ENCODE measurements at regions not wholly inside any gene's neighbourhood (a gene's known extent, or its start where the extent isn't known, plus 50 kb on each side); places are given as distances from the start of the nearest gene placed in this dataset.

GRCh38 chr10:128884496-128885072 lies 582.5 kb upstream of the MGMT start:
- DNase-seq = no peak

GRCh38 chr10:128885573-128886555 lies 581.2 kb upstream of the MGMT start:
- DNase-seq = no peak

- DNase-seq = no peak
Observed at GRCh38 chr10:128887856-128888255, 579.2 kb upstream of the MGMT start.

GRCh38 chr10:128892005-128892404 lies 575.0 kb upstream of the MGMT start:
- no peak for DNase-seq

- DNase-seq = no peak
Observed at GRCh38 chr10:128894641-128895040, 572.4 kb upstream of the MGMT start.

- no peak for DNase-seq
Observed at GRCh38 chr10:128895473-128895872, 571.6 kb upstream of the MGMT start.

GRCh38 chr10:128896116-128896795 lies 570.8 kb upstream of the MGMT start:
- DNase-seq = no peak

- DNase-seq = no peak
Observed at GRCh38 chr10:128896963-128897362, 570.1 kb upstream of the MGMT start.

- no peak for DNase-seq
Observed at GRCh38 chr10:128897401-128898129, 569.5 kb upstream of the MGMT start.

GRCh38 chr10:128898133-128898915 lies 568.7 kb upstream of the MGMT start:
- DNase-seq = no peak

GRCh38 chr10:128898916-128899195 lies 568.2 kb upstream of the MGMT start:
- DNase-seq = no peak

- DNase-seq = no peak
Observed at GRCh38 chr10:128900456-128900855, 566.6 kb upstream of the MGMT start.

- DNase-seq = no peak
Observed at GRCh38 chr10:128901236-128901635, 565.8 kb upstream of the MGMT start.

GRCh38 chr10:128902031-128902710 lies 564.9 kb upstream of the MGMT start:
- DNase-seq = no peak

- DNase-seq = no peak
Observed at GRCh38 chr10:128907155-128907941, 559.7 kb upstream of the MGMT start.

- no peak for DNase-seq
Observed at GRCh38 chr10:128908099-128908498, 558.9 kb upstream of the MGMT start.

GRCh38 chr10:128908499-128908898 lies 558.5 kb upstream of the MGMT start:
- DNase-seq = no peak

- DNase-seq = no peak
Observed at GRCh38 chr10:128912568-128913311, 554.3 kb upstream of the MGMT start.

- no peak for DNase-seq
Observed at GRCh38 chr10:128914681-128915080, 552.4 kb upstream of the MGMT start.

- no peak for DNase-seq
Observed at GRCh38 chr10:128915630-128916029, 551.4 kb upstream of the MGMT start.

Data from CD4-positive, alpha-beta T cell treated with Interleukin-15 for 1 hour (primary cell).